ENCODE measurements at regions not wholly inside any gene's neighbourhood (a gene's known extent, or its start where the extent isn't known, plus 50 kb on each side); places are given as distances from the start of the nearest gene placed in this dataset.

DNA sequence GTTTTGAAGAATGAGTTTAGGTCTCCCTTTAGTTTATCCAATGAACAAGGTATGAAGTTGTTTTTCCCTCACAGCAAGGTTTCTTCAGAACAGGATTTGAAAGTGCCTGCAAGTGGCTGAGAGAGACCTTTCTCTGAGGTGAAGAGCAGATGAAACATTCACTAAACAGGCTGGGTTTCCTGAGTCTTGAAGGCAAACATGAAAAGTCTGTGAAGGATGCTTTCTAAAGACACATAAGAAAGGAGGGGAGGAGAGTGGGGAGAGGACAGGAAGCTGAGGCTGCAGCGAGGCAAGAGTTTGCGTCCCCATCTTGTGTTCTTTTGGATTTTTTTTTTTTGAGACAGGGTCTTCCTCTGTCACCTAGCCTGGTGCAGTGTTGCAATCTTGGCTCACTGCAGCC is 95.7 kb upstream of the SIM2 start:
- Histone ChIP-seq H3K4me3 (ENCODE audit: low read length) (no peak overlapping the region), H3K36me3 (ENCODE audit: low read depth, low read length) (no peaks in the 10 kb centered on the region), H3K27me3 (ENCODE audit: low read length) (no peaks in the 10 kb centered on the region), H2AFZ (ENCODE audit: low read length) (no peak overlapping the region), H3K9me3 (ENCODE audit: low read length) (no peaks in the 10 kb centered on the region), H3K9me2 (replicated peaks; ENCODE audit: low read length) (no peaks in the 10 kb centered on the region), H3K4me2 (ENCODE audit: low read length) (no peak overlapping the region), H3K27ac (ENCODE audit: low read length) (no peak overlapping the region), H3K79me2 (ENCODE audit: low read length) (no peaks in the 10 kb centered on the region), H4K20me1 (ENCODE audit: low read length) (no peaks in the 10 kb centered on the region), H3K4me1 (ENCODE audit: insufficient read depth, low read length) (no peaks in the 10 kb centered on the region), H3F3A (ENCODE audit: low read length, unreplicated experiment) (no peaks in the 10 kb centered on the region), H3K9ac (ENCODE audit: low read length) (no peak overlapping the region)
- ChIA-PET CTCF (no interaction called here), POLR2A (ENCODE audit: unreplicated experiment) (no interaction called here)
- ATAC-seq = no peak
- BruUV-seq (replicated peaks) = no TSS peak
- no peak for DNase-seq
- TF ChIP-seq EZH2phosphoT487 (IDR thresholded peaks at IDR 0.05; ENCODE audit: borderline replicate concordance, low read length) (no peak), EZH2 (IDR thresholded peaks at IDR 0.05; ENCODE audit: low read length, unreplicated experiment) (no peak)
- TF ChIP-seq, protein P1, sequence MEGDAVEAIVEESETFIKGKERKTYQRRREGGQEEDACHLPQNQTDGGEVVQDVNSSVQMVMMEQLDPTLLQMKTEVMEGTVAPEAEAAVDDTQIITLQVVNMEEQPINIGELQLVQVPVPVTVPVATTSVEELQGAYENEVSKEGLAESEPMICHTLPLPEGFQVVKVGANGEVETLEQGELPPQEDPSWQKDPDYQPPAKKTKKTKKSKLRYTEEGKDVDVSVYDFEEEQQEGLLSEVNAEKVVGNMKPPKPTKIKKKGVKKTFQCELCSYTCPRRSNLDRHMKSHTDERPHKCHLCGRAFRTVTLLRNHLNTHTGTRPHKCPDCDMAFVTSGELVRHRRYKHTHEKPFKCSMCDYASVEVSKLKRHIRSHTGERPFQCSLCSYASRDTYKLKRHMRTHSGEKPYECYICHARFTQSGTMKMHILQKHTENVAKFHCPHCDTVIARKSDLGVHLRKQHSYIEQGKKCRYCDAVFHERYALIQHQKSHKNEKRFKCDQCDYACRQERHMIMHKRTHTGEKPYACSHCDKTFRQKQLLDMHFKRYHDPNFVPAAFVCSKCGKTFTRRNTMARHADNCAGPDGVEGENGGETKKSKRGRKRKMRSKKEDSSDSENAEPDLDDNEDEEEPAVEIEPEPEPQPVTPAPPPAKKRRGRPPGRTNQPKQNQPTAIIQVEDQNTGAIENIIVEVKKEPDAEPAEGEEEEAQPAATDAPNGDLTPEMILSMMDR (conservative IDR thresholded peaks at IDR 0.05; ENCODE audit: low read depth, low read length) = no peak
- intact Hi-C loops (cut with micrococcal nuclease) = no loop called here

DNA sequence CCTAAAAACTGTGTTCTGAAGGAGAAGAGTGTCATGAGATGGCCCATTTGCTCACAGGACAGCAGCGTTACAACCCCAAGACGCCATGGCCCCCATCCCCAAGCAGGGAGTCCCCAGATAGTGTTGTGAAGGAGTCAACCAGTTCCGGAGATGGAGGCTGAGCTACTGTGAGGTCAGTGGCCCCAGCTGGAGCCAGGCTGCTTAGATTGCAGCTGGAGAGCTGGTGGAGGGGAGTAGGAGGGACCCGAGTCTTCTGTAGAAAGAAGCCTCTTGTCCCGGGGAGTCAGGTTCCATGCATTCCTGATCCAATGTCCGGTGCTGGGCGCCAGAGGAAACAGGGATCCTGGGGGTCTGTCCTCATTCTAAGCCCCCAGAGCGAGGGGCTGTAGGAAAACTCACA is 93.5 kb upstream of the SIM2 start:
- H3K9ac ChIP-seq (ENCODE audit: low read length) = no peak overlapping the region
- no peak overlapping the region for H3K27ac ChIP-seq (ENCODE audit: low read length)
- no peaks in the 10 kb centered on the region for H4K20me1 ChIP-seq (ENCODE audit: low read length)
- H3K4me2 ChIP-seq (ENCODE audit: low read length) = no peak overlapping the region
- H3K9me2 ChIP-seq (replicated peaks; ENCODE audit: low read length) = no peaks in the 10 kb centered on the region
- ChIA-PET CTCF (no interaction called here), POLR2A (ENCODE audit: unreplicated experiment) (no interaction called here)
- no peaks in the 10 kb centered on the region for H3F3A ChIP-seq (ENCODE audit: low read length, unreplicated experiment)
- H3K4me1 ChIP-seq (ENCODE audit: insufficient read depth, low read length) = peaks cover 2% of the 10 kb centered on the region; the same call in 1 of the 2 replicates
- TF ChIP-seq, protein P1 (conservative IDR thresholded peaks at IDR 0.05; ENCODE audit: low read depth, low read length) = no peak
- TF ChIP-seq EZH2 (IDR thresholded peaks at IDR 0.05; ENCODE audit: low read length, unreplicated experiment) (no peak), EZH2phosphoT487 (IDR thresholded peaks at IDR 0.05; ENCODE audit: borderline replicate concordance, low read length) (no peak)
- no TSS peak for BruUV-seq (replicated peaks)
- H3K36me3 ChIP-seq (ENCODE audit: low read depth, low read length) = no peaks in the 10 kb centered on the region
- H2AFZ ChIP-seq (ENCODE audit: low read length) = no peak overlapping the region
- H3K79me2 ChIP-seq (ENCODE audit: low read length) = no peaks in the 10 kb centered on the region
- ATAC-seq (no peak), DNase-seq (no peak)
- no peak overlapping the region for H3K4me3 ChIP-seq (ENCODE audit: low read length)
- no peaks in the 10 kb centered on the region for H3K9me3 ChIP-seq (ENCODE audit: low read length)
- intact Hi-C loops (cut with micrococcal nuclease) = no loop called here
- no peaks in the 10 kb centered on the region for H3K27me3 ChIP-seq (ENCODE audit: low read length)

DNA sequence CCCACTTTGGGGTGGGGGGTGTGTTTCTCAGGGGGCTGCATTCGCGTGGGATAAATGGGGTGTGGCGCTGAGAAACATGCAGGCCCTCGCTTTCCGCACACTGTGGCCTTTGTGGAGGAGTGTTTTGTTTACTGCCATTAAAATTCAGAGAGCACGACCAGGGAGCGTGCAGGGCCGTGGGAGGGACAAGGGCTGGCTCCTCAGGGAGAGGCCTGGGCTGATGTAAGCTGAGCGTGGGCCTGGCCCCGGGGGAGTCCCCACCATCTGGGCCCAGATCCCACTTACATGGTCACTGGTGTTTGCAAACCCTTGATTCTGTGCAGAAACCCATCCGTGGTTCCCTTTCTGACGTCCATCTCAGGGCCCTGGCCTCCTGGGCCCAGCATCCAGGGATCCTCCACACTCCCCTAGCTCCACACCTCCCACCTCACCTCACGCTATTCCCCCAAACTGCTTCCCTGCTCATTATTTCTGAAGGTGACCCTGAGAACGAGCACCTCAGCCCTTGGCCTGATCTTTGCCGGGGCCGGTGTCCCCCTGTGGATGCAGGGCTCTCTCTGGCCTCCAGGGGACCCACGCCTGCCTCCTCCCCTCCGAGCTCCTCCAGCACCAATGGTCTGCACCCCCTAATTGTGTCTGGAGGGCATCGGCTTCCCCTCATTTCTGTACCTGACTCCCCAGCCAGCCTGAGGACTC is 92.5 kb upstream of the SIM2 start:
- Histone ChIP-seq H3F3A (ENCODE audit: low read length, unreplicated experiment) (no peaks in the 10 kb centered on the region), H3K27ac (ENCODE audit: low read length) (no peak overlapping the region), H3K36me3 (ENCODE audit: low read depth, low read length) (no peaks in the 10 kb centered on the region), H3K9ac (ENCODE audit: low read length) (no peak overlapping the region), H3K4me3 (ENCODE audit: low read length) (no peak overlapping the region), H3K27me3 (ENCODE audit: low read length) (no peaks in the 10 kb centered on the region), H3K79me2 (ENCODE audit: low read length) (no peaks in the 10 kb centered on the region), H2AFZ (ENCODE audit: low read length) (no peak overlapping the region), H4K20me1 (ENCODE audit: low read length) (no peaks in the 10 kb centered on the region), H3K9me3 (ENCODE audit: low read length) (no peaks in the 10 kb centered on the region), H3K4me1 (ENCODE audit: insufficient read depth, low read length) (peaks cover 9% of the 10 kb centered on the region; the same call in 1 of the 2 replicates), H3K9me2 (replicated peaks; ENCODE audit: low read length) (no peaks in the 10 kb centered on the region), H3K4me2 (ENCODE audit: low read length) (no peak overlapping the region)
- TF ChIP-seq, protein P1 (conservative IDR thresholded peaks at IDR 0.05; ENCODE audit: low read depth, low read length) = no peak
- TF ChIP-seq EZH2phosphoT487 (IDR thresholded peaks at IDR 0.05; ENCODE audit: borderline replicate concordance, low read length) = no peak
- no peak for TF ChIP-seq EZH2 (IDR thresholded peaks at IDR 0.05; ENCODE audit: low read length, unreplicated experiment)
- no peak for ATAC-seq
- ChIA-PET POLR2A (ENCODE audit: unreplicated experiment) (no interaction called here), CTCF (no interaction called here)
- DNase-seq = no peak
- BruUV-seq (replicated peaks) = no TSS peak
- intact Hi-C loops (cut with micrococcal nuclease) = no loop called here
